GM23248 (cell line): ENCODE measurements at regions not wholly inside any gene's neighbourhood (a gene's known extent, or its start where the extent isn't known, plus 50 kb on each side); places are given as distances from the start of the nearest gene placed in this dataset.

Experiments used
- EZH2 ChIP-seq: fragments of 200-600 bp; sonication (generic); IDR thresholded peaks from 2 replicates; pipeline ENCODE4 v1.6.1; 2018; ENCODE audit warnings: antibody characterized with exemption, mild to moderate bottlenecking; ENCODE audit not compliant: insufficient read depth, poor library complexity, severe bottlenecking
- EZH2phosphoT487 ChIP-seq: fragments of 200-600 bp; sonication (generic); IDR thresholded peaks from 2 replicates; pipeline ENCODE4 v1.6.1; 2018; ENCODE audit warnings: antibody characterized with exemption, moderate library complexity, mild to moderate bottlenecking, low read depth; ENCODE audit not compliant: insufficient read depth

- TF ChIP-seq EZH2 = no peak
- TF ChIP-seq EZH2phosphoT487 = no peak
Observed at GRCh38 chr2:20526708-20527107, 79.8 kb downstream of the RHOB start.
